Heart right ventricle (tissue), 16 donors: ENCODE measurements at regions not wholly inside any gene's neighbourhood (a gene's known extent, or its start where the extent isn't known, plus 50 kb on each side); places are given as distances from the start of the nearest gene placed in this dataset.
A peak's percentile ranks its signal among the peaks of the same experiment; 100 is the strongest.

Experiments
- ATAC-seq, 8 donors: fragments of 200-7000 bp; cut with Tn5 transposase; one replicate each; pipeline ENCODE4 v1.9.1; 2020; ENCODE audit warnings: mild to moderate bottlenecking in 8 of 8, moderate library complexity in 8 of 8, moderate number of reproducible peaks in 1 of 8
- DNase-seq, 2 donors: peaks; one replicate each; pipeline ENCODE4 v3.0.0-alpha.2; 2020
- H3K27ac ChIP-seq, 10 donors: fragments of 200-600 bp; sonication (generic) in 2 of 10; one replicate each; pipeline versions ENCODE4 v1.5.0 to v1.8.0; 2020 to 2022; ENCODE audit warnings: mild to moderate bottlenecking in 3 of 10
- H3K27me3 ChIP-seq, 7 donors: fragments of 200-600 bp; one replicate each; pipeline ENCODE4 v1.8.0; 2021 to 2022; ENCODE audit warnings: mild to moderate bottlenecking in 2 of 7
- H3K36me3 ChIP-seq, 9 donors: fragments of 200-600 bp; sonication (generic) in 1 of 9; one replicate each; pipeline versions ENCODE4 v1.5.0 to v1.8.0; 2020 to 2022; ENCODE audit warnings: mild to moderate bottlenecking in 2 of 9
- H3K4me1 ChIP-seq, 9 donors: fragments of 200-600 bp; sonication (generic) in 1 of 9; one replicate each; pipeline versions ENCODE4 v1.5.0 to v1.8.0; 2020 to 2022; ENCODE audit warnings: mild to moderate bottlenecking in 4 of 9
- H3K4me3 ChIP-seq, 10 donors: fragments of 200-600 bp; sonication (generic) in 2 of 10; one replicate each; pipeline versions ENCODE4 v1.5.0 to v1.8.0; 2020 to 2022; ENCODE audit warnings: mild to moderate bottlenecking in 7 of 10, moderate library complexity in 2 of 10
- H3K9me3 ChIP-seq, 11 donors: fragments of 200-600 bp in 10 of 11; sonication (generic) in 2 of 11; one replicate each; pipeline versions ENCODE4 v1.5.0 to v1.8.0; 2013 to 2022; ENCODE audit warnings: mild to moderate bottlenecking in 2 of 11, control low read depth in 1 of 11, moderate library complexity in 1 of 11
- WGBS, 2 donors: extraction: QIAGEN DNeasy Blood & Tissue Kit; methylation state at CpG; one replicate each; pipeline ENCODE4 v1.1.7; 2013; ENCODE audit warnings: inconsistent platforms in 1 of 2; 5-methylcytosine and 5-hydroxymethylcytosine counted together
- intact Hi-C, 10 donors: fragments of 100-400 bp; cut with DNase I; formaldehyde crosslinking; loops; one replicate each; pipeline versions ENCODE4 v1.11.1 to v1.14.2; 2022
- TF ChIP-seq, protein P1 (sequence below), 9 donors: fragments of 200-600 bp; sonication (generic) in 2 of 9; IDR thresholded peaks; one replicate each; pipeline versions ENCODE4 v1.5.0 to v1.8.0; 2021 to 2022; ENCODE audit warnings: antibody characterized with exemption in 9 of 9, mild to moderate bottlenecking in 5 of 9, moderate library complexity in 1 of 9
- donor health status: Arrhythmogenic right ventricular cardiomyopathy.
- donor health status: ischemic (EF 13 %, LVEDD 7.1; RV severe dilation, severe dysfunction).
- donor health status: healthy with polysubstance abuse.
- donor health status: DM: no; HTN: yes; CAD: no.
- donor health status: DM: no; HTN: no; CAD: no.
- donor health status: ischemic (EF 25% LVEDD 6.9; RV normal size, moderate dysfunction).
- donor health status: ischemic (EF 25% LVEDD 5.7; RV mildly dilated, moderate dysfunction).
- donor health status: healthy.
- donor health status: DM: yes; HTN: yes; CAD: no.
- donor health status: Ischemic cardiomyopathy.
- donor health status: ischemic (EF 35%, LVEDD 5.7; RV mildly dilated, moderate dysfunction).
- donor health status: nonischemic (EF 11% LVEDD 7.7; RV severe dilation, severe dysfunction).
- donor health status: DM: yes; HTN: yes; CAD: no.
- donor health status: PGD.
- donor health status: ischemic (EF 29% LVEDD 5.4; RV normal size, mild dysfunction).
- donor health status: nonischemic (EF 23%, LVEDD 6.1; RV moderate dilation, normal function).

- TF ChIP-seq, protein P1, sequence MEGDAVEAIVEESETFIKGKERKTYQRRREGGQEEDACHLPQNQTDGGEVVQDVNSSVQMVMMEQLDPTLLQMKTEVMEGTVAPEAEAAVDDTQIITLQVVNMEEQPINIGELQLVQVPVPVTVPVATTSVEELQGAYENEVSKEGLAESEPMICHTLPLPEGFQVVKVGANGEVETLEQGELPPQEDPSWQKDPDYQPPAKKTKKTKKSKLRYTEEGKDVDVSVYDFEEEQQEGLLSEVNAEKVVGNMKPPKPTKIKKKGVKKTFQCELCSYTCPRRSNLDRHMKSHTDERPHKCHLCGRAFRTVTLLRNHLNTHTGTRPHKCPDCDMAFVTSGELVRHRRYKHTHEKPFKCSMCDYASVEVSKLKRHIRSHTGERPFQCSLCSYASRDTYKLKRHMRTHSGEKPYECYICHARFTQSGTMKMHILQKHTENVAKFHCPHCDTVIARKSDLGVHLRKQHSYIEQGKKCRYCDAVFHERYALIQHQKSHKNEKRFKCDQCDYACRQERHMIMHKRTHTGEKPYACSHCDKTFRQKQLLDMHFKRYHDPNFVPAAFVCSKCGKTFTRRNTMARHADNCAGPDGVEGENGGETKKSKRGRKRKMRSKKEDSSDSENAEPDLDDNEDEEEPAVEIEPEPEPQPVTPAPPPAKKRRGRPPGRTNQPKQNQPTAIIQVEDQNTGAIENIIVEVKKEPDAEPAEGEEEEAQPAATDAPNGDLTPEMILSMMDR (IDR thresholded peaks at IDR 0.05): no peak
- Histone ChIP-seq H3K27me3 (no peaks in the 10 kb centered on the region), H3K4me3 (no peak overlapping the region), H3K27ac (no peak overlapping the region), H3K36me3 (no peaks in the 10 kb centered on the region), H3K9me3 (no peaks in the 10 kb centered on the region), H3K4me1 (peaks cover 0 to 31% (median 11%) of the 10 kb centered on the region in 9 donors)
- WGBS, 2 donors: 91 to 93% methylated on average over 1 of the region's 1 CpG
- DNase-seq: no peak
- intact Hi-C loops: no loop called here
- ATAC-seq: no peak
Observed at GRCh38 chr4:112926819-112927218, 122.6 kb upstream of the ANK2 start.

DNA sequence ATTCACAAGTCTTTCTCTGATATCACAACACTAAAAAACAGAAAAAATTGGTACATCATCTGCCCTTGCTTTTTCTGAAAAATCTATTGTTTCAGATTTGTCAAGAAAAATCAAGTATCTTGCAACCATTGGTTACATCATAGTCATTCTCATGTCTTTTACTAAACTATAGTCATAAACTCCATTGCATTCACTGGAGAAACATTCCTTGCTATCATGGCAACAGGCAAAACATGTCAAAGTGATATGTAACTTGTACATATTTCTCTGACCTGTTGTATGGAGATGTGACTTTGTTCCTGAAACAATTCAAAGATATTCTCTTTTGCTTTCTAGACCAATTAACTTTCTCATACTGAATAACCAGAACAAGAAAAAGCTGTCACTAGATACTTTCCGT is 121.9 kb upstream of the ANK2 start:
- Histone ChIP-seq H3K27me3 (no peaks in the 10 kb centered on the region), H3K9me3 (no peaks in the 10 kb centered on the region), H3K4me3 (no peak overlapping the region), H3K27ac (no peak overlapping the region), H3K36me3 (no peaks in the 10 kb centered on the region), H3K4me1 (peaks cover 0 to 29% (median 11%) of the 10 kb centered on the region in 9 donors)
- TF ChIP-seq, protein P1 (IDR thresholded peaks at IDR 0.05): no peak
- WGBS, 2 donors: 83 to 84% methylated on average over 1 of the region's 1 CpG
- intact Hi-C loops: no loop called here
- ATAC-seq (peak in 2 of 8 donors; percentile 36 to 43), DNase-seq (no peak)

DNA sequence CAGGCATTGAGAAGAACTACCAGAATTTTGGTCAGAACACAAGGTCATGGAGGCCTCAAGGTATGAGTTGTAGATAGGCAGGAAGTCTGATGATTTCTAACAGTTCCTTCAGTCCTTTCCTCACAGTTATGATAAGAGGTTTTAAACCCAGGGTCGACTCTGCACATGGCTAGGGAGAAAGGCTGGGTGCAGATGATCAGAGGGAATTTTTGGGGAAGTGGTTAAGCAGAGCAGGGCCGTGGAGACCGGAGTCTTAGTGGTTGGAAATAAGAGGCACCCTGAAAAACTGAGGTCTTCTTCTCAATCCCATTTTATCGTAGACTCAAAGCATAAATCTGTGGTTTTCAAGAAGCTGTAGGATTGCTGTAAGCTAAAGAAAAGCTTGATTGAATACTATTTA is 118.5 kb upstream of the ANK2 start:
- TF ChIP-seq, protein P1 (IDR thresholded peaks at IDR 0.05): no peak
- Histone ChIP-seq H3K27me3 (no peaks in the 10 kb centered on the region), H3K4me3 (no peak overlapping the region), H3K4me1 (peaks cover 0 to 23% (median 0%) of the 10 kb centered on the region in 9 donors), H3K36me3 (no peaks in the 10 kb centered on the region), H3K27ac (no peak overlapping the region), H3K9me3 (no peaks in the 10 kb centered on the region)
- no peak for ATAC-seq
- 73 to 74% methylated on average over 4 of the region's 4 CpGs for WGBS, 2 donors
- intact Hi-C loops: loop anchor here in 7 of 10 donors (10.0 kb wide), 3 partner anchors 76 to 296 kb away; partner anchors contain the start of genes LARP7 (in 2 of the 7) and ZGRF1 (in 2 of the 7)
- DNase-seq: no peak

GRCh38 chr4:112933790-112934189 is 115.7 kb upstream of the ANK2 start:
- Histone ChIP-seq H3K36me3 (no peaks in the 10 kb centered on the region), H3K27ac (no peak overlapping the region), H3K4me3 (no peak overlapping the region), H3K4me1 (peaks cover 0 to 11% (median 0%) of the 10 kb centered on the region in 9 donors), H3K27me3 (no peaks in the 10 kb centered on the region), H3K9me3 (no peaks in the 10 kb centered on the region)
- ATAC-seq (no peak), DNase-seq (no peak)
- intact Hi-C loops: loop anchor here in 7 of 10 donors (10.0 kb wide), 3 partner anchors 79 to 299 kb away; partner anchors contain the start of genes LARP7 (in 2 of the 7) and ZGRF1 (in 2 of the 7)
- TF ChIP-seq, protein P1 (IDR thresholded peaks at IDR 0.05): no peak
- 70 to 82% methylated on average over 5 of the region's 5 CpGs for WGBS, 2 donors
